ELR (cell line): ENCODE measurements at regions not wholly inside any gene's neighbourhood (a gene's known extent, or its start where the extent isn't known, plus 50 kb on each side); places are given as distances from the start of the nearest gene placed in this dataset.
"Not testable (repeated sequence)": the region's sequence is repeated elsewhere in the genome, so short reads cannot be mapped to it uniquely, and the experiment has no call there.

Experiments used
- DNase-seq: peaks from one replicate; pipeline ENCODE4 v3.0.0-alpha.2; 2015; ENCODE audit warnings: low read depth

- DNase-seq: not testable (repeated sequence)
These were observed 255.0 kb downstream of the GOLGA6L6 start for GRCh38 chr15:20286559-20286958.

GRCh38 chr15:20285696-20286300 is 255.8 kb downstream of the GOLGA6L6 start:
- not testable (repeated sequence) for DNase-seq

GRCh38 chr15:20284891-20285535 is 256.6 kb downstream of the GOLGA6L6 start:
- DNase-seq: not testable (repeated sequence)

DNA sequence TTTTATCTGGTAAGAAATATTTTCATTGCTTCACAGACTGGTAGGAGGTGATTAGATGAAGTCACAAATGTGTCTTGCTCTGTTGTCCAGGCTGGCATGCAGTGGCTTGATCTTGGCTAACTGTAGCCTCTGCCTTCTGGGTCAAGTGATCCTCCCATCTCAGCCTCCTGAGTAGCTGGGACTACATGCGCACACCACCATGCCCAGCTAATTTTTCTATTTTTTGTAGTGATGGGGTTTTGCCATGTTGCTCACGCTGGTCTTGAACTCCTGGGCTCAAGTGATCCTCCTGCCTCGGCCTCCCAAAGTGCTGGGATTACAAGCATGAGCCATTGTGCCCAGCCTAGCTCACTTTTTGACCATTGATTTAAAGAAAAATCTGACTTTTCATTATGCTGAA is 257.9 kb downstream of the GOLGA6L6 start:
- DNase-seq: not testable (repeated sequence)

DNA sequence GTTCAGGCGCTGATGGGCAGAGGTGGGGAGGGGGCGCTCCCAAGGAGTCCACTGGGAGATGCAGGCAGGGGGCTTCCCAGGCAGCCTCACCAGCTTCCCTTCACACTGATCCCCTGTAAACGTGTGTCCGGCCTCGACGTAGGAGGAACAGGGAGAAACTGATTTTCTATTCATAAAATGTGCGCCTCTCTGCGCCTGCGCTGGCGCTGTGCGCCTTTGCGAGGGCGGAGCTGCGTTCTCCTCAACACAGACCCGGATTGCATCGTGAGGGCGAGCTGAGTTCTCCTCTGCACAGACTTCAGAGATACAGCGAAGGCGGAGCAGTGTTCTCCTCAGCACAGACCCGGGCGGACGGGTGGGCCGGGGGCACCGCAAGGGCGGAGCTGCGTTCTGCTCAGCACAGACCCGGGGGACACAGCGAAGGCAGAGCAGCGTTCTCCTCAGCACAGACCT is 259.1 kb downstream of the GOLGA6L6 start:
- DNase-seq: not testable (repeated sequence)

- not testable (repeated sequence) for DNase-seq
These were observed 259.9 kb downstream of the GOLGA6L6 start for GRCh38 chr15:20281567-20282275.

DNA sequence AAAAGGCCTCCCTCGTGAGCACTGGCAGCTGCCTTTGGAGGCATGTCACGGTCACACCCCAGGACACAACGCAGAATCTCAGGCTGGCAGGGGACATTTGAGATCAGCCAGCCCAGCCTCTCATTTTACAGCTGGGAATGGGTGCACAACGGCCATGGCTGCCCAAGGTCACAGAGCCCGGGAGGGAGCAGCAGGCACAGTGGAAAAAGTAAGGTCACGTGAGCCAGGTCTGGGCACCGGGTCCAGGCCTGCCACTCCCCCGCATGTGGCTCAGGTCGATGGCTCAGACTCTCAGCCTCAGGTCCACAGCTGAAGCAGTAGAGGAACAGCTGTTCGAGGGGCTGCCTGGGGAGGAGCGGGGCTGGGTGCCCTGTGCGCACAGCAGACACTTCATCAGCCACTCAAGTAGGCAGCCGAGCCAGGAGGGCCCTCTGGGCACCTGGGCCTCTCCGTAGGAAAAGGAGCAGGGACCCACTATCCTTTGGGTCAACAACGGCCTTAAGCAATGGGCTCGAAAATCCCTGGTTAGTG is 260.6 kb downstream of the GOLGA6L6 start:
- no peak for DNase-seq

GRCh38 chr15:20280141-20280932 is 261.3 kb downstream of the GOLGA6L6 start:
- DNase-seq: not testable (repeated sequence)

DNA sequence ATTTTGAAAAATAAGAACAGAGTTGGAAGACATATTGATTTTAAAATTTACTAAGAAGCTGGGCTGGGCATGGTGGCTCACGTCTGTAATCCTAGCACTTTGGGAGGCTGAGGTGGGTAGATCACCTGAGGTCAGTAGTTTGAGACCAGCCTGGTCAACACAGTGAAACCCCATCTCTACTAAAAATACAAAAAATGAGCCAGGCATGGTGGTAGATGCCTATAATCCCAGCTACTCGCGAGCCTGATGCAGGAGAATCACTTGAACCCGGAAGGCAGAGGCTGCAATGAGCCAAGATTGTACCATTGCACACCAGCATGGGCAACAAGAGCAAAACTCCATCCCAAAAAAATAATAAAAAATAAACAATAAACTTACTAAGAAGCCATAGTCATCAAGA is 262.5 kb downstream of the GOLGA6L6 start:
- DNase-seq: not testable (repeated sequence)

DNA sequence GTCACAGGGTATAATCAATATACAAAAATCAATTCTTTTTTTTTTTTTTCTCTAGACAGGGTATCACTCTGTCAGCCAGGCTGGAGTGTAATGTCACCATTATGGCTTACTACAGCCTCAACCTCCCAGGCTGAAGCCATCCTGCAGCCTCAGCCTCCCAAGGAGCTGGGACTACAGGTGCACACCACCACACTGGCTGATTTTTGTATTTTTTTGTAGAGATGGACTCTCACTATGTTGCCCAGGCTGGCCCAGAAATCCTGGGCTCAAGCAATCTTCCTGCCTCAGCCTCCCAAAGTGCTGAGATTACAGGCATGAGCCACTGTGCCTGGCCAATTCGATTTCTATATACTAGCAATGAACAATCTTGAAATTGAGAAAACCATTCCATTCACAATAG is 263.2 kb downstream of the GOLGA6L6 start:
- DNase-seq: not testable (repeated sequence)

- DNase-seq: not testable (repeated sequence)
These were observed 264.1 kb downstream of the GOLGA6L6 start for GRCh38 chr15:20277451-20277850.

DNA sequence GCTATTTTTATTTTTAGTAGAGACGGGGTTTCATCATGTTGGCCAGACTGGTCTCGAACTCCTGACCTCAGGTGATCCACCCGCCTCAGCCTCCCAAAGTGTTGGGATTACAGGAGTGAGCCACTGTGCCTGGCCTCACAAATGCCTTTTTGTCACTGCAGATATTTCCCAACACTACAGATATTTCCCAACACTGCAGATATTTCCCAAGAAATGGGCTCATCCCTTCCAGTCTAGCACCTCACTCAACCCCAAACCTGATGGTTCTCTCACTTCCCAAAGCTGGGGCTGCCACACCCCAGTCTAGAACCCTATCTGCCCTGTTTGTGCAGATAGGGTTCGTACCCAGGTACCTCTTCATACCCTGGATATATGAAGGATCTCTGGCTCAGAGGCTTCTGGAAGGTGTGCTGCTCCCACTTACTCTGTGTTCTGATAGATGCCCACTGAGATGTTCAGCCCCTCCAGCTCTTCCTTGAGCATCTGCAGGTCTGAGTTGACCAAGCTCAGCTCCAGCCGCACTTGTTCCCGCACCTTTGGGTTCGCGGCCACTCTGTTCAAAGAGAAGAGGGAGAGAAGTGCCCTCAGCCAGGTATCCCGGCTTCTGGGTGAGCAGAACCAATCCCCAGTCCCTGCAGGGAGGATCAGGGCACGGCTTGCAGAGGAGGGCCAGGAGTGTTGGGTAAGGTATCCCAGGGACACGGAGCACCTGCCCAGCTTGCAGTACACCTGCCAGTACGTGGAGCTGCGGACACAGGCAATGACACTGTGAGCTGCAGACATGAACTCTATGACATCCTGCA is 265.1 kb downstream of the GOLGA6L6 start:
- DNase-seq: not testable (repeated sequence)

DNA sequence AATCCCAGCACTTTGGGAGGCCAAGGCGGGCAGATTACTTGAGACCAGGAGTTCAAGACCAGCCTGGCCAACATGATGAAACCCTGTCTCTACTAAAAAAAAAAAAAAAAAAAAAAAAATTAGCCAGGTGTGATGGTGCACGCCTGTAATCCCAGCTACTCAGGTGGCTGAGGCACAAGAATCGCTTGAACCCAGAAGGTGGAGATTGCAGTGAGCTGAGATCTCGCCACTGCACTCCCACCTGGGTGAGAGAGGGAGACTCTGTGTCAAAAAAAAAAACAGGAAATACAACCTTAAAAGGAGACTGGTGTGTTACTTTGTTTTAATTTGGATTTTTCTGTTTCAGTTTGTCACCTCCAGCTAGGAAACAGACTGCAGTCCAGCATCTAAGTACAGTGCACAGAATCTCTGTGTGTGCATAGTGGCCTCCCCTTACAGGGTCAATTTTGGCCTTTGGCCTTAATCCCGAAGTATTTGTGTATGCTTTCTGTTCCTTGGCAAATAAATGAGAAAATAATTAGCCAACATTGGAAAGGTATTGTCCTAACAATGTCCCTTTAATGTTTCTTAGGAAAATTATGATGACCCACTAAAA is 266.1 kb downstream of the GOLGA6L6 start:
- not testable (repeated sequence) for DNase-seq

DNA sequence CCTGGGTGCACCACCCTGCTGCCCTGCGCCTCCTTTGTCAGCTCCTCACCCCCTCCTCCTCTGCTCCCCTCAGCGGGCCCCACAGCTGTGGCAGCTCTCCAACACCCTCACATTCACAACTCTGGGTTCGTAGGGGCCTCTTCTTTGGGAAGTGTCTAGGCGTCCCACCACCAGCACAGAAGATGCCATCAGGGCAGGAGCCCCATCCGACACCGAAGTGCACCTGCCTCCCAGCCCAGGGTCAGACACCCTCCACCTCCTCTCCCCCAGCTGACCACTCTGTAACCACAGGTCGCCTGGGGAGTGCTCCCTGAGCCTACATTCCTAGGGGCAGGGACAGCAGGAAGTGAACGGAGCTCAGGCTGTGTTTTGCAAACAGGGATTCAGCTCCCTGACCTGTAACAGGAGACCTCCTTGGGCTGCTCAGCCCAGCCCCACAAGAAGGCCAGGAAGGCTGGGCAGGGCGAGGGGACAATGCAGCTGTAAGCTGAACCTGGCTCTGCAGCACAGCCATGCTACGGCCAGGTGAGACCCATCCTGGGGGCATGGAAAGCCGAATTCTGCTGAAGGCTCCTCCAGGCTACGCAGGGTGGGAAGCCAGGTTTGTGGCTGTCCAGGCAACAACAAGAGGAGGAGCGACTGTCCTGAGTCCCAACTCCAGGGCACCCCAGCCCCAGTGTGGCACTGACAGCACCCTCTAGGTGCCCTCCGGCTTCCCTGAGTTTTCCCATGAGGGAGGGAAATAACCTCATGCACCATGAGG is 269.0 kb downstream of the GOLGA6L6 start:
- DNase-seq: no peak

- no peak for DNase-seq
These were observed 270.0 kb downstream of the GOLGA6L6 start for GRCh38 chr15:20271647-20272046.

DNA sequence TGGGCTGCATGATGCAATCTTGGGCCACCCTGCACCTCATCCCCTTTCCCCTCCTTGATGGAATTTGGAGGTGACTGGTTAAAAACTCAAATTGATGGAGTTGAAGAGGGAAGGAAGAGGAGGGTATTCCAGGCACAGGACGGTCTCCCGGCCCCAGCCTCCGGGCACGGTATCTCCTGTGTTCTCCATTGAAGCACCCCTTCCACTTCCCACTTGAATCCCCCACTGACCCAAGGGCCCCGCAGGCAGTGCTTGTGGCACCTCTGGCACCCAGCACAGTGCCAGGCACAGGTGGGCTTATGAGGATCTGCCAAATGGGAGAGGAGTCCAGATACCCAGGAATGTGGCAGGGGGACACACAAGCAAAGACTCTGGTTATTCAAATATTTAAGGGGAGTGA is 271.6 kb downstream of the GOLGA6L6 start:
- not testable (repeated sequence) for DNase-seq

- DNase-seq: not testable (repeated sequence)
These were observed 273.6 kb downstream of the GOLGA6L6 start for GRCh38 chr15:20267996-20268395.

GRCh38 chr15:20267051-20267730 is 274.4 kb downstream of the GOLGA6L6 start:
- not testable (repeated sequence) for DNase-seq

DNA sequence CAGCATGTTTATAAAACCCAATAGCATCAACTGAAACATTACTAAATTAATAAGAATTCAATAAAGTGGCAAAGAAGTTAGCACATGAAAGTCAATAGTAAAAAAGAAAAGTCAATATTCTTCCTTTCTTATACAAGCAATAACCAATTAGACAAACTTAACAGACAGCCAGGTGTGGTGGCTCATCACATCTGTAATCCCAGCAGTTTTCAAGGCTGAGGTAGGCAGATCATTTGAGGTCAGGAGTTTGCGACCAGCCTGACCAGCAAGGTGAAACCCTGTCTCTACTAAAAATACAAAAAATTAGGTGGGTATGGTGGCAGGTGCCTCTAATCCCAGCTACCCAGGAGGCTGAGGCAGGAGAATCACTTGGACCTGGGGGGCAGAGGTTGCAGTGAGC is 275.9 kb downstream of the GOLGA6L6 start:
- DNase-seq: not testable (repeated sequence)
